Upper lobe of right lung (tissue), 1 donor: ENCODE measurements at regions not wholly inside any gene's neighbourhood (a gene's known extent, or its start where the extent isn't known, plus 50 kb on each side); places are given as distances from the start of the nearest gene placed in this dataset.

Experiments
- ATAC-seq: fragments of 200-7000 bp; cut with Tn5 transposase; one replicate; pipeline ENCODE4 v1.9.1; 2020; ENCODE audit warnings: mild to moderate bottlenecking, moderate library complexity
- DNase-seq: peaks from one replicate; pipeline ENCODE4 v3.0.0-alpha.2; 2020
- H3K27ac ChIP-seq: fragments of 200-600 bp; one replicate; pipeline ENCODE4 v1.8.0; 2022
- H3K27me3 ChIP-seq: fragments of 200-600 bp; one replicate; pipeline ENCODE4 v1.8.0; 2022; ENCODE audit warnings: mild to moderate bottlenecking
- H3K36me3 ChIP-seq: fragments of 200-600 bp; one replicate; pipeline ENCODE4 v1.8.0; 2022
- H3K4me1 ChIP-seq: fragments of 200-600 bp; one replicate; pipeline ENCODE4 v1.8.0; 2022
- H3K4me3 ChIP-seq: fragments of 200-600 bp; one replicate; pipeline ENCODE4 v1.8.0; 2022; ENCODE audit warnings: mild to moderate bottlenecking
- H3K9me3 ChIP-seq: fragments of 200-600 bp; one replicate; pipeline ENCODE4 v1.8.0; 2022
- intact Hi-C: fragments of 100-400 bp; cut with DNase I; formaldehyde crosslinking; loops from one replicate; pipeline ENCODE4 v1.11.0; 2022
- TF ChIP-seq, protein P1 (sequence below): fragments of 200-600 bp; IDR thresholded peaks from one replicate; pipeline ENCODE4 v1.8.0; 2022; ENCODE audit warnings: antibody characterized with exemption
- donor health status: DM: no; HTN: yes; CAD: no; lungs with severe emphysema.

- TF ChIP-seq, protein P1, sequence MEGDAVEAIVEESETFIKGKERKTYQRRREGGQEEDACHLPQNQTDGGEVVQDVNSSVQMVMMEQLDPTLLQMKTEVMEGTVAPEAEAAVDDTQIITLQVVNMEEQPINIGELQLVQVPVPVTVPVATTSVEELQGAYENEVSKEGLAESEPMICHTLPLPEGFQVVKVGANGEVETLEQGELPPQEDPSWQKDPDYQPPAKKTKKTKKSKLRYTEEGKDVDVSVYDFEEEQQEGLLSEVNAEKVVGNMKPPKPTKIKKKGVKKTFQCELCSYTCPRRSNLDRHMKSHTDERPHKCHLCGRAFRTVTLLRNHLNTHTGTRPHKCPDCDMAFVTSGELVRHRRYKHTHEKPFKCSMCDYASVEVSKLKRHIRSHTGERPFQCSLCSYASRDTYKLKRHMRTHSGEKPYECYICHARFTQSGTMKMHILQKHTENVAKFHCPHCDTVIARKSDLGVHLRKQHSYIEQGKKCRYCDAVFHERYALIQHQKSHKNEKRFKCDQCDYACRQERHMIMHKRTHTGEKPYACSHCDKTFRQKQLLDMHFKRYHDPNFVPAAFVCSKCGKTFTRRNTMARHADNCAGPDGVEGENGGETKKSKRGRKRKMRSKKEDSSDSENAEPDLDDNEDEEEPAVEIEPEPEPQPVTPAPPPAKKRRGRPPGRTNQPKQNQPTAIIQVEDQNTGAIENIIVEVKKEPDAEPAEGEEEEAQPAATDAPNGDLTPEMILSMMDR: no peak
Observed at GRCh38 chr11:23087407-23087806, 227.1 kb upstream of the CCDC179 start.

DNA sequence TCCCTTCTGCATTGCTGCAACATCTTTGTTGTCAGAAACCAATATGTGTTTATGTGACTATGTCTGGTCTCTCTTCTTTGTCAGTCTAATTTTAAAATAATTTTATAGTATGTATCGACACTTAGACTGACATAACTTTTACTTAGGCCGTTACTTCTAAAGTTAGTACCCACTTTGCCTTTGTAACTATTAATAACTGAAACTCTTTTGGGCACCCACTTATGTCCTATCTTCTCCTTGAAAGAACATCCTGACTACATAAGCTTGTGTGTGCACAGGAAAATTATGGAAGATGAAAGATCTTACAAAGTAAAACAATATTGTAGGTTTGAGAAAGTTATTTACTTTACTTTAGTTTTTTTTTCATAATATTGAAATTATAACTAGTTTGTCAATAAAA is 230.4 kb upstream of the CCDC179 start:
- Histone ChIP-seq H3K9me3 (no peaks in the 10 kb centered on the region), H3K36me3 (no peaks in the 10 kb centered on the region), H3K27me3 (no peaks in the 10 kb centered on the region), H3K27ac (no peak overlapping the region), H3K4me3 (no peak overlapping the region), H3K4me1 (no peaks in the 10 kb centered on the region)
- no peak for DNase-seq
- intact Hi-C loops: no loop called here
- TF ChIP-seq, protein P1: no peak
- ATAC-seq: no peak

More at GRCh38 chr11:23087407-23087806, 227.1 kb upstream of the CCDC179 start:
- intact Hi-C loops: no loop called here
- Histone ChIP-seq H3K27me3 (no peaks in the 10 kb centered on the region), H3K4me1 (no peaks in the 10 kb centered on the region), H3K9me3 (no peaks in the 10 kb centered on the region), H3K4me3 (no peak overlapping the region), H3K27ac (no peak overlapping the region), H3K36me3 (no peaks in the 10 kb centered on the region)
- no peak for ATAC-seq
- DNase-seq: no peak

- Histone ChIP-seq H3K27me3 (no peaks in the 10 kb centered on the region), H3K27ac (no peak overlapping the region), H3K4me1 (no peaks in the 10 kb centered on the region), H3K36me3 (no peaks in the 10 kb centered on the region), H3K4me3 (no peak overlapping the region), H3K9me3 (no peaks in the 10 kb centered on the region)
- ATAC-seq (no peak), DNase-seq (no peak)
- intact Hi-C loops: no loop called here
- TF ChIP-seq, protein P1: no peak
Observed at GRCh38 chr11:23095650-23096189, 235.4 kb upstream of the CCDC179 start.

- H3K9me3 ChIP-seq: no peaks in the 10 kb centered on the region
- DNase-seq (no peak), ATAC-seq (no peak)
- TF ChIP-seq, protein P1: no peak
- no peak overlapping the region for H3K4me3 ChIP-seq
- H3K27ac ChIP-seq: no peak overlapping the region
- no peaks in the 10 kb centered on the region for H3K4me1 ChIP-seq
- H3K36me3 ChIP-seq: no peaks in the 10 kb centered on the region
- no peaks in the 10 kb centered on the region for H3K27me3 ChIP-seq
- intact Hi-C loops: no loop called here
Observed at GRCh38 chr11:23097891-23098290, 237.6 kb upstream of the CCDC179 start.

- intact Hi-C loops: no loop called here
- H3K27ac ChIP-seq: no peak overlapping the region
- H3K4me1 ChIP-seq: no peaks in the 10 kb centered on the region
- no peaks in the 10 kb centered on the region for H3K9me3 ChIP-seq
- H3K36me3 ChIP-seq: no peaks in the 10 kb centered on the region
- H3K27me3 ChIP-seq: no peaks in the 10 kb centered on the region
- DNase-seq: no peak
- TF ChIP-seq, protein P1: no peak
- H3K4me3 ChIP-seq: no peak overlapping the region
- no peak for ATAC-seq
Observed at GRCh38 chr11:23099256-23099655, 239.0 kb upstream of the CCDC179 start.

- Histone ChIP-seq H3K9me3 (no peaks in the 10 kb centered on the region), H3K4me1 (no peaks in the 10 kb centered on the region), H3K27ac (no peak overlapping the region), H3K4me3 (no peak overlapping the region), H3K27me3 (no peaks in the 10 kb centered on the region), H3K36me3 (no peaks in the 10 kb centered on the region)
- TF ChIP-seq, protein P1: no peak
- ATAC-seq: no peak
- intact Hi-C loops: no loop called here
- no peak for DNase-seq
Observed at GRCh38 chr11:23100726-23101125, 240.5 kb upstream of the CCDC179 start.
